OCI-LY1 (cell line): ENCODE measurements at regions not wholly inside any gene's neighbourhood (a gene's known extent, or its start where the extent isn't known, plus 50 kb on each side); places are given as distances from the start of the nearest gene placed in this dataset.

Experiments
- H2AFZ ChIP-seq: fragments of 200-600 bp; sonication (generic), shearing (Covaris generic); 2 replicates; pipeline ENCODE4 v1.6.0; 2014; ENCODE audit warnings: antibody characterized with exemption, mild to moderate bottlenecking, low read length
- H3F3A ChIP-seq: fragments of 200-600 bp; sonication (generic), shearing (Covaris generic); 2 replicates; pipeline ENCODE4 v1.6.0; 2014; ENCODE audit warnings: mild to moderate bottlenecking, antibody characterized with exemption, low read length, moderate library complexity; ENCODE audit not compliant: insufficient read depth
- H3K27ac ChIP-seq: fragments of 200-600 bp; sonication (generic); 2 replicates; pipeline ENCODE4 v1.5.1; 2014; ENCODE audit warnings: low read length, mixed run types, mild to moderate bottlenecking, low read depth; ENCODE audit not compliant: poor library complexity, severe bottlenecking
- H3K27me3 ChIP-seq: fragments of 200-600 bp; sonication (generic); 2 replicates; pipeline ENCODE4 v1.6.0; 2014; ENCODE audit warnings: antibody characterized with exemption, mild to moderate bottlenecking, low read length, moderate library complexity; ENCODE audit not compliant: insufficient read depth
- H3K36me3 ChIP-seq: fragments of 200-600 bp; sonication (generic); 2 replicates; pipeline ENCODE4 v1.6.1; 2014; ENCODE audit warnings: mild to moderate bottlenecking, antibody characterized with exemption, low read length, moderate library complexity, mixed read lengths; ENCODE audit not compliant: insufficient read depth
- H3K4me1 ChIP-seq: fragments of 200-600 bp; sonication (generic); 2 replicates; pipeline ENCODE4 v1.5.1; 2014; ENCODE audit warnings: mild to moderate bottlenecking, low read length, moderate library complexity; ENCODE audit not compliant: insufficient read depth, severe bottlenecking
- H3K4me2 ChIP-seq: fragments of 200-600 bp; sonication (generic), shearing (Covaris generic); 2 replicates; pipeline ENCODE4 v1.6.1; 2014; ENCODE audit warnings: low read length
- H3K4me3 ChIP-seq: fragments of 200-600 bp; sonication (generic); 2 replicates; pipeline ENCODE4 v1.5.1; 2014; ENCODE audit warnings: low read length, low read depth, mild to moderate bottlenecking, mixed read lengths; ENCODE audit not compliant: poor library complexity, severe bottlenecking
- H3K79me2 ChIP-seq: fragments of 200-600 bp; shearing (Covaris generic); 2 replicates; pipeline ENCODE4 v1.6.1; 2016; ENCODE audit warnings: mixed run types, low read length, mixed read lengths; ENCODE audit not compliant: insufficient read depth
- H3K9ac ChIP-seq: fragments of 200-600 bp; sonication (generic), shearing (Covaris generic); 2 replicates; pipeline ENCODE4 v1.6.1; 2014; ENCODE audit warnings: mild to moderate bottlenecking, low read length, mixed read lengths
- H3K9me2 ChIP-seq: fragments of 200-600 bp; sonication (generic), shearing (Covaris generic); 2 replicates; pipeline ENCODE4 v1.6.1; 2014; ENCODE audit warnings: low read depth, mild to moderate bottlenecking, low read length, mixed read lengths
- H3K9me3 ChIP-seq: fragments of 200-600 bp; shearing (Covaris generic); 2 replicates; pipeline ENCODE4 v1.6.1; 2014; ENCODE audit warnings: low read length, mixed read lengths
- H4K20me1 ChIP-seq: fragments of 200-600 bp; sonication (generic), shearing (Covaris generic); 2 replicates; pipeline ENCODE4 v1.6.0; 2016; ENCODE audit warnings: mild to moderate bottlenecking, low read length; ENCODE audit not compliant: insufficient read depth
- CTCF ChIP-seq: fragments of 200-600 bp; sonication (generic), shearing (Covaris generic); IDR thresholded peaks from 2 replicates; pipeline ENCODE4 v1.5.1; 2017; ENCODE audit warnings: mild to moderate bottlenecking, antibody characterized with exemption, low read length, moderate library complexity, mixed read lengths
- EZH2 ChIP-seq: fragments of 200-600 bp; sonication (generic), shearing (Covaris generic); IDR thresholded peaks from 2 replicates; pipeline ENCODE4 v1.8.0; 2017; ENCODE audit warnings: borderline replicate concordance, mixed run types, mild to moderate bottlenecking, antibody characterized with exemption, low read length, moderate library complexity, mixed read lengths

- Histone ChIP-seq H4K20me1 (no peaks in the 10 kb centered on the region), H3K27me3 (no peaks in the 10 kb centered on the region), H3K79me2 (no peaks in the 10 kb centered on the region), H3K27ac (no peak overlapping the region), H3K4me1 (no peaks in the 10 kb centered on the region), H3K9ac (no peak overlapping the region), H3K4me3 (no peak overlapping the region), H3K9me3 (no peaks in the 10 kb centered on the region), H3F3A (no peaks in the 10 kb centered on the region), H3K9me2 (no peaks in the 10 kb centered on the region), H3K4me2 (no peak overlapping the region), H3K36me3 (no peaks in the 10 kb centered on the region), H2AFZ (no peak overlapping the region)
- TF ChIP-seq CTCF (no peak), EZH2 (no peak)
These were observed 70.8 kb downstream of the CD164 start for GRCh38 chr6:109311471-109311870.

GRCh38 chr6:109309917-109310316 lies 72.3 kb downstream of the CD164 start:
- H3K9me3 ChIP-seq, result no peaks in the 10 kb centered on the region
- no peaks in the 10 kb centered on the region for H3K27me3 ChIP-seq
- no peaks in the 10 kb centered on the region for H3K4me1 ChIP-seq
- no peaks in the 10 kb centered on the region for H3K9me2 ChIP-seq
- no peaks in the 10 kb centered on the region for H3K36me3 ChIP-seq
- H3F3A ChIP-seq, result no peaks in the 10 kb centered on the region
- H3K9ac ChIP-seq, result no peak overlapping the region
- H2AFZ ChIP-seq, result no peak overlapping the region
- no peak overlapping the region for H3K4me2 ChIP-seq
- H3K79me2 ChIP-seq, result no peaks in the 10 kb centered on the region
- TF ChIP-seq CTCF (no peak), EZH2 (no peak)
- no peak overlapping the region for H3K4me3 ChIP-seq
- H4K20me1 ChIP-seq, result no peaks in the 10 kb centered on the region
- no peak overlapping the region for H3K27ac ChIP-seq

- Histone ChIP-seq H3K27ac (no peak overlapping the region), H3K9me3 (no peaks in the 10 kb centered on the region), H3K4me1 (no peaks in the 10 kb centered on the region), H3K36me3 (no peaks in the 10 kb centered on the region), H3K27me3 (no peaks in the 10 kb centered on the region), H3K79me2 (no peaks in the 10 kb centered on the region), H3K4me2 (no peak overlapping the region), H4K20me1 (no peaks in the 10 kb centered on the region), H3K4me3 (no peak overlapping the region), H2AFZ (no peak overlapping the region), H3K9ac (no peak overlapping the region), H3K9me2 (no peaks in the 10 kb centered on the region), H3F3A (no peaks in the 10 kb centered on the region)
- TF ChIP-seq EZH2 (no peak), CTCF (no peak)
These were observed 74.2 kb downstream of the CD164 start for GRCh38 chr6:109308018-109308492.
